Caco-2 (cell line): ENCODE measurements at regions not wholly inside any gene's neighbourhood (a gene's known extent, or its start where the extent isn't known, plus 50 kb on each side); places are given as distances from the start of the nearest gene placed in this dataset.

Source experiments
- BruUV-seq: library from RNA; stranded (reverse); fragments of 400-500 nt; replicated peaks from 2 replicates; lab custom pipeline; 2021; lab: Mats Ljungman, UMichigan
- CTCF ChIA-PET: fragments of 300-600 bp; sonication (Branson Sonifier 250); formaldehyde crosslinking; loops from one replicate; lab custom pipeline; 2022; ENCODE audit warnings: antibody characterized with exemption; lab: Charles Lee
- POLR2A ChIA-PET: fragments of 300-600 bp; sonication (Branson Sonifier 250); formaldehyde crosslinking; loops from one replicate; lab custom pipeline; 2022; ENCODE audit warnings: antibody characterized with exemption; lab: Charles Lee
- DNase-seq, 2 experiments: peaks; one replicate each; pipeline versions ENCODE4 v3.0.0 to v3.0.0-alpha.2; 2020 to 2022
- H3K27me3 ChIP-seq: replicated peaks from 2 replicates; pipeline ENCODE4 v1.6.0; 2011; ENCODE audit warnings: low read length; ENCODE audit not compliant: control insufficient read depth, insufficient read depth
- H3K36me3 ChIP-seq: 2 replicates; pipeline ENCODE4 v1.5.1; 2011; ENCODE audit warnings: low read length; ENCODE audit not compliant: control insufficient read depth, insufficient read depth
- H3K4me1 ChIP-seq: fragments of 250-450 bp; sonication (Bioruptor Pico); 2 replicates; pipeline ENCODE4 v1.5.1; 2020; ENCODE audit warnings: mild to moderate bottlenecking
- H3K4me3 ChIP-seq: 2 replicates; pipeline ENCODE4 v1.5.1; 2011; ENCODE audit warnings: low read depth, mild to moderate bottlenecking, control low read depth, low read length
- H3K9me3 ChIP-seq: fragments of 250-450 bp; sonication (Bioruptor Pico); 2 replicates; pipeline ENCODE4 v1.5.1; 2020; ENCODE audit warnings: mild to moderate bottlenecking, moderate library complexity
- H3K27ac Mint-ChIP-seq: one replicate; pipeline ENCODE4 v1.8.0; 2022; ENCODE audit warnings: mixed read lengths; ENCODE audit not compliant: unreplicated experiment
- H3K27me3 Mint-ChIP-seq: one replicate; pipeline ENCODE4 v1.8.0; 2022; ENCODE audit warnings: mixed read lengths; ENCODE audit not compliant: insufficient read depth, unreplicated experiment
- H3K36me3 Mint-ChIP-seq: one replicate; pipeline ENCODE4 v1.8.0; 2022; ENCODE audit warnings: mild to moderate bottlenecking, mixed read lengths; ENCODE audit not compliant: insufficient read depth, unreplicated experiment
- H3K4me1 Mint-ChIP-seq: one replicate; pipeline ENCODE4 v1.8.0; 2022; ENCODE audit warnings: low read depth, mixed read lengths; ENCODE audit not compliant: unreplicated experiment
- H3K4me3 Mint-ChIP-seq: one replicate; pipeline ENCODE4 v1.8.0; 2022; ENCODE audit warnings: mild to moderate bottlenecking, moderate library complexity, mixed read lengths; ENCODE audit not compliant: unreplicated experiment
- H3K9me3 Mint-ChIP-seq: one replicate; pipeline ENCODE4 v1.8.0; 2022; ENCODE audit warnings: mixed read lengths; ENCODE audit not compliant: unreplicated experiment
- intact Hi-C: fragments of 100-400 bp; cut with micrococcal nuclease; formaldehyde crosslinking; loops from one replicate; pipeline ENCODE4 v1.10.0; 2022; ENCODE audit not compliant: unreplicated experiment
- TF ChIP-seq, protein P1 (sequence below), 2 experiments: fragments of 200-600 bp in 1 of 2; IDR thresholded peaks; 1 replicate in 1 of 2; 2 replicates in 1 of 2; pipeline versions ENCODE4 v1.5.1 to v1.8.0; 2011 to 2022; ENCODE audit warnings: antibody characterized with exemption in 1 of 2, control low read depth in 1 of 2, inconsistent platforms in 1 of 2, low read depth in 1 of 2, low read length in 1 of 2, mild to moderate bottlenecking in 1 of 2, moderate library complexity in 1 of 2; ENCODE audit not compliant: insufficient read depth in 1 of 2, severe bottlenecking in 1 of 2, unreplicated experiment in 1 of 2

GRCh38 chr18:44048435-44048834, 632.3 kb upstream of the SETBP1 start:
- H3K27me3 Mint-ChIP-seq = no peaks in the 10 kb centered on the region
- no TSS peak for BruUV-seq
- H3K9me3 ChIP-seq = no peaks in the 10 kb centered on the region
- no peaks in the 10 kb centered on the region for H3K4me1 ChIP-seq
- no peaks in the 10 kb centered on the region for H3K4me1 Mint-ChIP-seq
- no peaks in the 10 kb centered on the region for H3K27me3 ChIP-seq
- no peaks in the 10 kb centered on the region for H3K36me3 Mint-ChIP-seq
- no peaks in the 10 kb centered on the region for H3K9me3 Mint-ChIP-seq
- CTCF ChIA-PET = no interaction called here
- POLR2A ChIA-PET = no interaction called here
- H3K4me3 Mint-ChIP-seq = no peak overlapping the region
- no peak for DNase-seq
- H3K4me3 ChIP-seq = no peak overlapping the region
- TF ChIP-seq, protein P1, sequence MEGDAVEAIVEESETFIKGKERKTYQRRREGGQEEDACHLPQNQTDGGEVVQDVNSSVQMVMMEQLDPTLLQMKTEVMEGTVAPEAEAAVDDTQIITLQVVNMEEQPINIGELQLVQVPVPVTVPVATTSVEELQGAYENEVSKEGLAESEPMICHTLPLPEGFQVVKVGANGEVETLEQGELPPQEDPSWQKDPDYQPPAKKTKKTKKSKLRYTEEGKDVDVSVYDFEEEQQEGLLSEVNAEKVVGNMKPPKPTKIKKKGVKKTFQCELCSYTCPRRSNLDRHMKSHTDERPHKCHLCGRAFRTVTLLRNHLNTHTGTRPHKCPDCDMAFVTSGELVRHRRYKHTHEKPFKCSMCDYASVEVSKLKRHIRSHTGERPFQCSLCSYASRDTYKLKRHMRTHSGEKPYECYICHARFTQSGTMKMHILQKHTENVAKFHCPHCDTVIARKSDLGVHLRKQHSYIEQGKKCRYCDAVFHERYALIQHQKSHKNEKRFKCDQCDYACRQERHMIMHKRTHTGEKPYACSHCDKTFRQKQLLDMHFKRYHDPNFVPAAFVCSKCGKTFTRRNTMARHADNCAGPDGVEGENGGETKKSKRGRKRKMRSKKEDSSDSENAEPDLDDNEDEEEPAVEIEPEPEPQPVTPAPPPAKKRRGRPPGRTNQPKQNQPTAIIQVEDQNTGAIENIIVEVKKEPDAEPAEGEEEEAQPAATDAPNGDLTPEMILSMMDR (IDR thresholded peaks at IDR 0.05; ENCODE audit: insufficient read depth in 1 of 2, low read depth in 1 of 2, low read length in 1 of 2, severe bottlenecking in 1 of 2, unreplicated experiment in 1 of 2) = no peak
- no peak overlapping the region for H3K27ac Mint-ChIP-seq
- intact Hi-C loops = no loop called here
- H3K36me3 ChIP-seq = no peaks in the 10 kb centered on the region

DNA sequence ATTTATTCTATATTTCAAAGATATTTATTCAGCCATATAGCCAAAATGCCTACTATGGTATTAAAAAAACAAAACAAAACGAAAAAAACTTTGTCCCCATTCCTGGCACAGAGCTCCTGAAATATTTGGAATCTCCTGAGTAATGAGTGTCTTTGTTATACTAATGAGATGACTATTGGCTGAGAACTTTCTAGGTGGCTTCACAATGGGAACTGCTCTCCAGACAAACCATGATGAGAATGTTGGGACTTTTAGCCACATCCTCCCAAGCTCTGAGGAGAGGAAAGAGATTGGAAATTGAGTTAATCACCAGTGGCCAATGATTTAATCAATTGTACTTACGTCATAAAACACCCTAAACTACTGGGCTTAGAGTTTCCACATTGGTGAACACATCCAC, 631.8 kb upstream of the SETBP1 start:
- DNase-seq = no peak
- Mint-ChIP-seq H3K27me3 (no peaks in the 10 kb centered on the region), H3K9me3 (no peaks in the 10 kb centered on the region), H3K27ac (no peak overlapping the region), H3K4me1 (no peaks in the 10 kb centered on the region), H3K4me3 (no peak overlapping the region), H3K36me3 (no peaks in the 10 kb centered on the region)
- POLR2A ChIA-PET = no interaction called here
- Histone ChIP-seq H3K4me1 (no peaks in the 10 kb centered on the region), H3K4me3 (no peak overlapping the region), H3K27me3 (no peaks in the 10 kb centered on the region), H3K9me3 (no peaks in the 10 kb centered on the region), H3K36me3 (no peaks in the 10 kb centered on the region)
- TF ChIP-seq, protein P1 (IDR thresholded peaks at IDR 0.05; ENCODE audit: insufficient read depth in 1 of 2, low read depth in 1 of 2, low read length in 1 of 2, severe bottlenecking in 1 of 2, unreplicated experiment in 1 of 2) = no peak
- no TSS peak for BruUV-seq
- CTCF ChIA-PET = no interaction called here
- intact Hi-C loops = no loop called here

DNA sequence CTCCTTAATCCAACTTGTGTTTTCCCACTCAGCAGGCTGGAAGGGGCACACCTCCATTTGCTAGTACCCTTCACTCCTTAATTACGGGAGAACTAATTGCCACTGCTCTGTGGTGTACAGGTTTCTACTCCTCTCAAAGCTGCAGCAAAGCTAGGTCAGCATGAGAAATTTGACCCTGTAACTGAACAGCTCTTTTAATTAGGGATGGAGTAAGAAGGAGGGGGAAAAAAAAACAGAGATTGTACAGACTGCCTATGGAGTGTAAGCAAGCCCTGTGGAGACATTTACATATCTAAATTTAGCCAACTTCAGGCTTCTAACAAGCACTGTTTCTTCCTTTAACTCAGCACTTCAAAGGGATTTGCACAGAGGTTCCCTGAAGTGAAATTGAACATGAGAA, 629.7 kb upstream of the SETBP1 start:
- Histone ChIP-seq H3K4me1 (no peaks in the 10 kb centered on the region), H3K9me3 (no peaks in the 10 kb centered on the region), H3K27me3 (no peaks in the 10 kb centered on the region), H3K4me3 (no peak overlapping the region), H3K36me3 (no peaks in the 10 kb centered on the region)
- TF ChIP-seq, protein P1 (IDR thresholded peaks at IDR 0.05; ENCODE audit: insufficient read depth in 1 of 2, low read depth in 1 of 2, low read length in 1 of 2, severe bottlenecking in 1 of 2, unreplicated experiment in 1 of 2) = no peak
- ChIA-PET POLR2A (no interaction called here), CTCF (no interaction called here)
- Mint-ChIP-seq H3K27me3 (no peaks in the 10 kb centered on the region), H3K4me3 (no peak overlapping the region), H3K9me3 (no peaks in the 10 kb centered on the region), H3K27ac (no peak overlapping the region), H3K36me3 (no peaks in the 10 kb centered on the region), H3K4me1 (no peaks in the 10 kb centered on the region)
- no peak for DNase-seq
- no TSS peak for BruUV-seq
- intact Hi-C loops = no loop called here
